ENCODE measurements at regions not wholly inside any gene's neighbourhood (a gene's known extent, or its start where the extent isn't known, plus 50 kb on each side); places are given as distances from the start of the nearest gene placed in this dataset.

GRCh38 chr13:31440132-31440531 is 240.4 kb downstream of the B3GLCT start:
- H3K9me3 ChIP-seq (ENCODE audit: control insufficient read depth, low read length) = no peaks in the 10 kb centered on the region
- no peaks in the 10 kb centered on the region for H3K4me1 ChIP-seq (ENCODE audit: control insufficient read depth, insufficient read depth, low read length)
- H3K4me3 ChIP-seq (ENCODE audit: insufficient read depth, low read depth, low read length) = no peak overlapping the region
- no peaks in the 10 kb centered on the region for H3K27me3 ChIP-seq (ENCODE audit: control insufficient read depth, insufficient read depth, low read length, poor library complexity, severe bottlenecking)
- 88 to 91% methylated on average over 2 of the region's 2 CpGs for WGBS, 2 experiments
- no peak overlapping the region for H3K27ac ChIP-seq (ENCODE audit: insufficient read depth, low read depth, low read length, poor library complexity, severe bottlenecking)
- H3K36me3 ChIP-seq (ENCODE audit: control insufficient read depth, insufficient read depth, low read length) = no peaks in the 10 kb centered on the region

GRCh38 chr13:31441800-31442510 is 242.2 kb downstream of the B3GLCT start:
- Histone ChIP-seq H3K4me1 (ENCODE audit: control insufficient read depth, insufficient read depth, low read length) (no peaks in the 10 kb centered on the region), H3K36me3 (ENCODE audit: control insufficient read depth, insufficient read depth, low read length) (no peaks in the 10 kb centered on the region), H3K4me3 (ENCODE audit: insufficient read depth, low read depth, low read length) (no peak overlapping the region), H3K27me3 (ENCODE audit: control insufficient read depth, insufficient read depth, low read length, poor library complexity, severe bottlenecking) (no peaks in the 10 kb centered on the region), H3K27ac (ENCODE audit: insufficient read depth, low read depth, low read length, poor library complexity, severe bottlenecking) (no peak overlapping the region), H3K9me3 (ENCODE audit: control insufficient read depth, low read length) (no peaks in the 10 kb centered on the region)
- 86 to 88% methylated on average over 9 of the region's 9 CpGs for WGBS, 2 experiments

- no peak overlapping the region for H3K4me3 ChIP-seq (ENCODE audit: insufficient read depth, low read depth, low read length)
- 95% methylated on average over 4 of the region's 4 CpGs for WGBS, 2 experiments
- no peaks in the 10 kb centered on the region for H3K9me3 ChIP-seq (ENCODE audit: control insufficient read depth, low read length)
- H3K27ac ChIP-seq (ENCODE audit: insufficient read depth, low read depth, low read length, poor library complexity, severe bottlenecking) = no peak overlapping the region
- H3K4me1 ChIP-seq (ENCODE audit: control insufficient read depth, insufficient read depth, low read length) = no peaks in the 10 kb centered on the region
- H3K36me3 ChIP-seq (ENCODE audit: control insufficient read depth, insufficient read depth, low read length) = no peaks in the 10 kb centered on the region
- no peaks in the 10 kb centered on the region for H3K27me3 ChIP-seq (ENCODE audit: control insufficient read depth, insufficient read depth, low read length, poor library complexity, severe bottlenecking)
These were observed 242.8 kb downstream of the B3GLCT start for GRCh38 chr13:31442571-31442970.

GRCh38 chr13:31444266-31444856 is 244.6 kb downstream of the B3GLCT start:
- WGBS, 2 experiments = 91 to 92% methylated on average over 3 of the region's 3 CpGs
- H3K4me3 ChIP-seq (ENCODE audit: insufficient read depth, low read depth, low read length) = no peak overlapping the region
- no peak overlapping the region for H3K27ac ChIP-seq (ENCODE audit: insufficient read depth, low read depth, low read length, poor library complexity, severe bottlenecking)
- no peaks in the 10 kb centered on the region for H3K4me1 ChIP-seq (ENCODE audit: control insufficient read depth, insufficient read depth, low read length)
- no peaks in the 10 kb centered on the region for H3K27me3 ChIP-seq (ENCODE audit: control insufficient read depth, insufficient read depth, low read length, poor library complexity, severe bottlenecking)
- H3K36me3 ChIP-seq (ENCODE audit: control insufficient read depth, insufficient read depth, low read length) = no peaks in the 10 kb centered on the region
- no peaks in the 10 kb centered on the region for H3K9me3 ChIP-seq (ENCODE audit: control insufficient read depth, low read length)

- H3K27ac ChIP-seq (ENCODE audit: insufficient read depth, low read depth, low read length, poor library complexity, severe bottlenecking) = no peak overlapping the region
- H3K9me3 ChIP-seq (ENCODE audit: control insufficient read depth, low read length) = no peaks in the 10 kb centered on the region
- 94% methylated on average over 2 of the region's 2 CpGs for WGBS, 2 experiments
- H3K36me3 ChIP-seq (ENCODE audit: control insufficient read depth, insufficient read depth, low read length) = no peaks in the 10 kb centered on the region
- no peaks in the 10 kb centered on the region for H3K27me3 ChIP-seq (ENCODE audit: control insufficient read depth, insufficient read depth, low read length, poor library complexity, severe bottlenecking)
- H3K4me1 ChIP-seq (ENCODE audit: control insufficient read depth, insufficient read depth, low read length) = no peaks in the 10 kb centered on the region
- H3K4me3 ChIP-seq (ENCODE audit: insufficient read depth, low read depth, low read length) = no peak overlapping the region
These were observed 252.8 kb downstream of the B3GLCT start for GRCh38 chr13:31452525-31452924.

GRCh38 chr13:31455581-31455980 is 255.8 kb downstream of the B3GLCT start:
- H3K27ac ChIP-seq (ENCODE audit: insufficient read depth, low read depth, low read length, poor library complexity, severe bottlenecking) = no peak overlapping the region
- no peak overlapping the region for H3K4me3 ChIP-seq (ENCODE audit: insufficient read depth, low read depth, low read length)
- no peaks in the 10 kb centered on the region for H3K9me3 ChIP-seq (ENCODE audit: control insufficient read depth, low read length)
- H3K36me3 ChIP-seq (ENCODE audit: control insufficient read depth, insufficient read depth, low read length) = no peaks in the 10 kb centered on the region
- no peaks in the 10 kb centered on the region for H3K27me3 ChIP-seq (ENCODE audit: control insufficient read depth, insufficient read depth, low read length, poor library complexity, severe bottlenecking)
- H3K4me1 ChIP-seq (ENCODE audit: control insufficient read depth, insufficient read depth, low read length) = no peaks in the 10 kb centered on the region

- Histone ChIP-seq H3K27me3 (ENCODE audit: control insufficient read depth, insufficient read depth, low read length, poor library complexity, severe bottlenecking) (no peaks in the 10 kb centered on the region), H3K4me3 (ENCODE audit: insufficient read depth, low read depth, low read length) (no peak overlapping the region), H3K4me1 (ENCODE audit: control insufficient read depth, insufficient read depth, low read length) (no peaks in the 10 kb centered on the region), H3K27ac (ENCODE audit: insufficient read depth, low read depth, low read length, poor library complexity, severe bottlenecking) (no peak overlapping the region), H3K9me3 (ENCODE audit: control insufficient read depth, low read length) (no peaks in the 10 kb centered on the region), H3K36me3 (ENCODE audit: control insufficient read depth, insufficient read depth, low read length) (no peaks in the 10 kb centered on the region)
These were observed 256.3 kb downstream of the B3GLCT start for GRCh38 chr13:31456056-31456455.

- H3K9me3 ChIP-seq (ENCODE audit: control insufficient read depth, low read length) = no peaks in the 10 kb centered on the region
- 83 to 90% methylated on average over 1 to 2 of the region's 3 CpGs for WGBS, 2 experiments
- no peaks in the 10 kb centered on the region for H3K27me3 ChIP-seq (ENCODE audit: control insufficient read depth, insufficient read depth, low read length, poor library complexity, severe bottlenecking)
- no peaks in the 10 kb centered on the region for H3K36me3 ChIP-seq (ENCODE audit: control insufficient read depth, insufficient read depth, low read length)
- no peak overlapping the region for H3K4me3 ChIP-seq (ENCODE audit: insufficient read depth, low read depth, low read length)
- H3K27ac ChIP-seq (ENCODE audit: insufficient read depth, low read depth, low read length, poor library complexity, severe bottlenecking) = no peak overlapping the region
- H3K4me1 ChIP-seq (ENCODE audit: control insufficient read depth, insufficient read depth, low read length) = peaks cover 3% of the 10 kb centered on the region
These were observed 260.3 kb downstream of the B3GLCT start for GRCh38 chr13:31460061-31460460.

GRCh38 chr13:31461923-31462322 is 262.1 kb downstream of the B3GLCT start:
- Histone ChIP-seq H3K4me1 (ENCODE audit: control insufficient read depth, insufficient read depth, low read length) (peaks cover 3% of the 10 kb centered on the region), H3K4me3 (ENCODE audit: insufficient read depth, low read depth, low read length) (no peak overlapping the region)
- 66 to 86% methylated on average over 4 of the region's 5 CpGs for WGBS, 2 experiments

GRCh38 chr13:31462766-31463165 is 263.0 kb downstream of the B3GLCT start:
- 69 to 70% methylated on average over 3 of the region's 3 CpGs for WGBS, 2 experiments
- Histone ChIP-seq H3K9me3 (ENCODE audit: control insufficient read depth, low read length) (no peaks in the 10 kb centered on the region), H3K36me3 (ENCODE audit: control insufficient read depth, insufficient read depth, low read length) (no peaks in the 10 kb centered on the region), H3K4me3 (ENCODE audit: insufficient read depth, low read depth, low read length) (no peak overlapping the region), H3K27ac (ENCODE audit: insufficient read depth, low read depth, low read length, poor library complexity, severe bottlenecking) (no peak overlapping the region), H3K4me1 (ENCODE audit: control insufficient read depth, insufficient read depth, low read length) (peaks cover 3% of the 10 kb centered on the region), H3K27me3 (ENCODE audit: control insufficient read depth, insufficient read depth, low read length, poor library complexity, severe bottlenecking) (no peaks in the 10 kb centered on the region)

More at GRCh38 chr13:31461923-31462322, 262.1 kb downstream of the B3GLCT start:
- Histone ChIP-seq H3K27ac (ENCODE audit: insufficient read depth, low read depth, low read length, poor library complexity, severe bottlenecking) (no peak overlapping the region), H3K27me3 (ENCODE audit: control insufficient read depth, insufficient read depth, low read length, poor library complexity, severe bottlenecking) (no peaks in the 10 kb centered on the region), H3K9me3 (ENCODE audit: control insufficient read depth, low read length) (no peaks in the 10 kb centered on the region), H3K36me3 (ENCODE audit: control insufficient read depth, insufficient read depth, low read length) (no peaks in the 10 kb centered on the region)
